Esophagus squamous epithelium (tissue), 4 donors: ENCODE measurements at regions not wholly inside any gene's neighbourhood (a gene's known extent, or its start where the extent isn't known, plus 50 kb on each side); places are given as distances from the start of the nearest gene placed in this dataset.
"Not testable (repeated sequence)": the region's sequence is repeated elsewhere in the genome, so short reads cannot be mapped to it uniquely, and the experiment has no call there.

Source experiments
- CTCF ChIP-seq, 6 experiments: fragments of 450-650 bp in 4 of 6; fragments of 200-600 bp in 2 of 6; sonication (generic) in 2 of 6; IDR thresholded peaks; one replicate each; pipeline ENCODE4 v1.5.1; 2016 to 2019; ENCODE audit warnings: antibody characterized with exemption in 6 of 6, mild to moderate bottlenecking in 4 of 6, moderate library complexity in 4 of 6
- POLR2A ChIP-seq, 4 donors: fragments of 450-650 bp; IDR thresholded peaks; one replicate each; pipeline ENCODE4 v1.6.1; 2017; ENCODE audit warnings: antibody characterized with exemption in 4 of 4, mild to moderate bottlenecking in 4 of 4, moderate library complexity in 3 of 4

DNA sequence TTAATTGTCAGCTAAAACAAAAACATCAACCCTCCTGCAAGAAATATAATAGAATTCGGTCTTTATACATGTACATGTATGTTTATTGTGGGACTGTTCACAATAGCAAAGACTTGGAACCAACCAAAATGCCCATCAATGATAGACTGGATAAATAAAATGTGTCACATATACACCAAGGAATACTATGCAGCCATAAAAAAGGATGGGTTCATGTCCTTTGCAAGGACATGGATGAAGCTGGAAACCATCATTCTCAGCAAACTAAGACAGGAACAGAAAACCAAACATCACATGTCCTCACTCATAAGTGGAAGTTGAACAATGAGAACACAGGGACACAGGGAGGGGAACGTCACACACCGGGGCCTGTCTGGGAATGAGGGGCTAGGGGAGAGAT, 109.1 kb upstream of the ADRA1B start:
- not testable (repeated sequence) for TF ChIP-seq POLR2A, CTCF (IDR thresholded peaks at IDR 0.05)
